Spleen (tissue), 11 donors: ENCODE measurements at regions not wholly inside any gene's neighbourhood (a gene's known extent, or its start where the extent isn't known, plus 50 kb on each side); places are given as distances from the start of the nearest gene placed in this dataset.

Source experiments
- DNase-seq: peaks from one replicate; pipeline ENCODE4 v3.0.0-alpha.2; 2020
- H3K27ac ChIP-seq, 8 donors: fragments of 200-600 bp; sonication (generic) in 7 of 8; 1 replicate in 4 of 8; 2 replicates in 4 of 8; pipeline versions ENCODE4 v1.5.0 to v1.8.0; 2016 to 2021; ENCODE audit warnings: inconsistent platforms in 4 of 8, mild to moderate bottlenecking in 4 of 8, moderate library complexity in 1 of 8
- H3K27me3 ChIP-seq, 7 donors: fragments of 200-600 bp; sonication (generic) in 6 of 7; replicated peaks in 1 of 7; 1 replicate in 4 of 7; 2 replicates in 3 of 7; pipeline versions ENCODE4 v1.5.0 to v1.8.0; 2016 to 2021; ENCODE audit warnings: inconsistent platforms in 3 of 7, mild to moderate bottlenecking in 1 of 7
- H3K36me3 ChIP-seq, 6 donors: fragments of 200-600 bp; sonication (generic) in 5 of 6; 1 replicate in 4 of 6; 2 replicates in 2 of 6; pipeline versions ENCODE4 v1.5.0 to v1.8.0; 2016 to 2021; ENCODE audit warnings: inconsistent platforms in 2 of 6
- H3K4me1 ChIP-seq, 6 donors: fragments of 200-600 bp; sonication (generic) in 5 of 6; 1 replicate in 3 of 6; 2 replicates in 3 of 6; pipeline versions ENCODE4 v1.5.0 to v1.8.0; 2016 to 2021; ENCODE audit warnings: inconsistent platforms in 3 of 6
- H3K4me3 ChIP-seq, 8 donors: fragments of 200-600 bp; sonication (generic) in 7 of 8; 1 replicate in 4 of 8; 2 replicates in 4 of 8; pipeline versions ENCODE4 v1.5.0 to v1.8.0; 2016 to 2021; ENCODE audit warnings: inconsistent platforms in 4 of 8, mild to moderate bottlenecking in 4 of 8, moderate library complexity in 2 of 8
- H3K9me3 ChIP-seq, 8 donors: fragments of 200-600 bp; sonication (generic) in 7 of 8; 1 replicate in 4 of 8; 2 replicates in 4 of 8; pipeline versions ENCODE4 v1.5.0 to v1.8.0; 2016 to 2021; ENCODE audit warnings: inconsistent platforms in 4 of 8
- CTCF ChIP-seq, 11 experiments: fragments of 200-600 bp in 7 of 11; fragments of 450-650 bp in 4 of 11; sonication (generic) in 4 of 11; IDR thresholded peaks in 8 of 11; conservative IDR thresholded peaks in 3 of 11; 1 replicate in 7 of 11; 2 replicates in 4 of 11; pipeline versions ENCODE4 v1.4.0 to v1.8.0; 2016 to 2021; ENCODE audit warnings: antibody characterized with exemption in 11 of 11, inconsistent platforms in 4 of 11, mild to moderate bottlenecking in 1 of 11
- POLR2A ChIP-seq, 3 donors: fragments of 450-650 bp; IDR thresholded peaks; one replicate each; pipeline ENCODE4 v1.5.1; 2017; ENCODE audit warnings: antibody characterized with exemption in 3 of 3, mild to moderate bottlenecking in 1 of 3
- POLR2AphosphoS5 ChIP-seq, 3 donors: sonication (generic); formaldehyde crosslinking; IDR thresholded peaks; one replicate each; pipeline ENCODE4 v1.5.1; 2017; ENCODE audit warnings: antibody characterized with exemption in 3 of 3
- WGBS, 5 donors: extraction: QIAGEN DNeasy Blood & Tissue Kit in 3 of 5; methylation state at CpG; one replicate each; pipeline versions ENCODE4 v1.1.5 to v1.1.7; 2013 to 2018; 5-methylcytosine and 5-hydroxymethylcytosine counted together
- intact Hi-C: fragments of 100-400 bp; cut with DNase I; formaldehyde crosslinking; loops from one replicate; pipeline ENCODE4 v1.15.0; 2023; ENCODE audit warnings: low total_unique reads
- donor health status: healthy with polysubstance abuse.
- donor health status: DM: no; HTN: no; CAD: no; lungs with moderate emphysema.
- donor health status: DM: no; HTN: no; CAD: no.
- donor health status: Bipolar disorder and iron deficiency.
- donor health status: healthy.
- donor health status: DM: no; HTN: no; CAD: no.
- donor health status: DM: yes; HTN: yes; CAD: no.

GRCh38 chr15:99475754-99476412 is 89.9 kb upstream of the MEF2A start:
- H3K36me3 ChIP-seq = no peaks in the 10 kb centered on the region
- no peak overlapping the region for H3K4me3 ChIP-seq
- WGBS, 5 donors = 83 to 92% (median 92%) methylated on average over 13 to 14 of the region's 14 CpGs
- H3K27ac ChIP-seq = peak overlapping the region in 4 of 8 donors; percentile 12 to 60 (median 48)
- no peak for TF ChIP-seq POLR2AphosphoS5 (IDR thresholded peaks at IDR 0.05)
- no peak for TF ChIP-seq CTCF (IDR thresholded peaks at IDR 0.05 in 8 of 11, conservative IDR thresholded peaks at IDR 0.05 in 3 of 11)
- no peak for TF ChIP-seq POLR2A (IDR thresholded peaks at IDR 0.05)
- no peaks in the 10 kb centered on the region for H3K27me3 ChIP-seq
- intact Hi-C loops = no loop called here
- H3K4me1 ChIP-seq = peaks cover 37 to 75% (median 51%) of the 10 kb centered on the region in 6 donors
- DNase-seq = no peak
- no peaks in the 10 kb centered on the region for H3K9me3 ChIP-seq

- peak overlapping the region in 1 of 8 donors; percentile 22 for H3K4me3 ChIP-seq
- no peaks in the 10 kb centered on the region for H3K9me3 ChIP-seq
- H3K27ac ChIP-seq = peak overlapping the region in 6 of 8 donors; percentile 31 to 60 (median 49)
- H3K4me1 ChIP-seq = peaks cover 37 to 75% (median 51%) of the 10 kb centered on the region in 6 donors
- TF ChIP-seq CTCF (IDR thresholded peaks at IDR 0.05 in 8 of 11, conservative IDR thresholded peaks at IDR 0.05 in 3 of 11) (no peak), POLR2A (IDR thresholded peaks at IDR 0.05) (no peak), POLR2AphosphoS5 (IDR thresholded peaks at IDR 0.05) (peak; percentile 43 to 80 (median 79))
- WGBS, 5 donors = 22 to 34% (median 24%) methylated on average over 26 of the region's 26 CpGs
- peak; percentile 90 for DNase-seq
- no peaks in the 10 kb centered on the region for H3K36me3 ChIP-seq
- H3K27me3 ChIP-seq = no peaks in the 10 kb centered on the region
- intact Hi-C loops = no loop called here
Observed at GRCh38 chr15:99476413-99477222, 89.2 kb upstream of the MEF2A start.

GRCh38 chr15:99477791-99478471 is 87.9 kb upstream of the MEF2A start:
- H3K27ac ChIP-seq = peak overlapping the region in 1 of 8 donors; percentile 31
- H3K4me1 ChIP-seq = peaks cover 37 to 64% (median 45%) of the 10 kb centered on the region in 6 donors
- H3K27me3 ChIP-seq = no peaks in the 10 kb centered on the region
- no peaks in the 10 kb centered on the region for H3K9me3 ChIP-seq
- intact Hi-C loops = no loop called here
- no peak overlapping the region for H3K4me3 ChIP-seq
- DNase-seq = no peak
- TF ChIP-seq CTCF (IDR thresholded peaks at IDR 0.05 in 8 of 11, conservative IDR thresholded peaks at IDR 0.05 in 3 of 11) (no peak), POLR2A (IDR thresholded peaks at IDR 0.05) (no peak), POLR2AphosphoS5 (IDR thresholded peaks at IDR 0.05) (no peak)
- 74 to 82% (median 76%) methylated on average over 11 to 12 of the region's 12 CpGs for WGBS, 5 donors
- no peaks in the 10 kb centered on the region for H3K36me3 ChIP-seq
